ENCODE measurements at regions not wholly inside any gene's neighbourhood (a gene's known extent, or its start where the extent isn't known, plus 50 kb on each side); places are given as distances from the start of the nearest gene placed in this dataset.

DNA sequence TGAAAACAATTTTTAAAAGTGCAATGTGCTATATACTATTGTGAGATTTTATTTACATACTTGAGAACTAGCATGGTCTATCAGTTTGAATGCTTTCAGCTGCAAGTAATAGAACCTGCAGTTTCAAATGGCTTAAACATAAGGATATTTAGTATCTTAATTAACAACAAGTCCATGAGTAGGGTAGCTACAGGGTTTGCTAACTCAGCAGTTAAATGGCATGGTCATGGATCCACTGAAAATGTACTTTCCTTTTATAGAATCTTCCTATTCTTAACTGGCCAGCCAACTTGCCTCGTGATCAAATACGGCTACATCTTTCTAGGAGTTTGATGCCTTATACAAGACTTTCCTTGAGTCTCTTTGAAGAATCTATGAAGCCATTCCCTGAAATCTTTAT, 452.8 kb upstream of the SEMA6A start:
- CTCF ChIA-PET, result no interaction called here
- ATAC-seq (no peak), DNase-seq (ENCODE audit: low spot score) (no peak)
- Mint-ChIP-seq H3K4me3 (no peak overlapping the region), H3K9me3 (peaks cover 20% of the 10 kb centered on the region), H3K4me1 (peaks cover 7% of the 10 kb centered on the region; the same call in 1 of the 2 replicates), H3K27ac (no peak overlapping the region), H3K36me3 (peaks cover 8% of the 10 kb centered on the region), H3K27me3 (ENCODE audit: low read depth) (no peaks in the 10 kb centered on the region)
- TF ChIP-seq GTF2I (CRISPR knock-in tag; conservative IDR thresholded peaks at IDR 0.05) (no peak), ZNF317 (CRISPR knock-in tag; IDR thresholded peaks at IDR 0.05; ENCODE audit: borderline replicate concordance, low read depth) (no peak), JUN (CRISPR knock-in tag; IDR thresholded peaks at IDR 0.05) (no peak), ZNF121 (CRISPR knock-in tag; IDR thresholded peaks at IDR 0.05) (no peak), E2F4 (CRISPR knock-in tag; IDR thresholded peaks at IDR 0.05; ENCODE audit: borderline replicate concordance, low read depth) (no peak), AFF4 (CRISPR knock-in tag; IDR thresholded peaks at IDR 0.05; ENCODE audit: borderline replicate concordance) (no peak), ZBTB21 (CRISPR knock-in tag; IDR thresholded peaks at IDR 0.05; ENCODE audit: borderline replicate concordance) (no peak), FOXP1 (CRISPR knock-in tag; IDR thresholded peaks at IDR 0.05; ENCODE audit: borderline replicate concordance) (no peak), TEAD1 (CRISPR knock-in tag; IDR thresholded peaks at IDR 0.05) (no peak), ATF6 (CRISPR knock-in tag; IDR thresholded peaks at IDR 0.05) (no peak)
- TF ChIP-seq, protein P1, sequence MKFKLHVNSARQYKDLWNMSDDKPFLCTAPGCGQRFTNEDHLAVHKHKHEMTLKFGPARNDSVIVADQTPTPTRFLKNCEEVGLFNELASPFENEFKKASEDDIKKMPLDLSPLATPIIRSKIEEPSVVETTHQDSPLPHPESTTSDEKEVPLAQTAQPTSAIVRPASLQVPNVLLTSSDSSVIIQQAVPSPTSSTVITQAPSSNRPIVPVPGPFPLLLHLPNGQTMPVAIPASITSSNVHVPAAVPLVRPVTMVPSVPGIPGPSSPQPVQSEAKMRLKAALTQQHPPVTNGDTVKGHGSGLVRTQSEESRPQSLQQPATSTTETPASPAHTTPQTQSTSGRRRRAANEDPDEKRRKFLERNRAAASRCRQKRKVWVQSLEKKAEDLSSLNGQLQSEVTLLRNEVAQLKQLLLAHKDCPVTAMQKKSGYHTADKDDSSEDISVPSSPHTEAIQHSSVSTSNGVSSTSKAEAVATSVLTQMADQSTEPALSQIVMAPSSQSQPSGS (CRISPR knock-in tag; IDR thresholded peaks at IDR 0.05; ENCODE audit: borderline replicate concordance, low read depth), result no peak
- TF ChIP-seq, protein P2, sequence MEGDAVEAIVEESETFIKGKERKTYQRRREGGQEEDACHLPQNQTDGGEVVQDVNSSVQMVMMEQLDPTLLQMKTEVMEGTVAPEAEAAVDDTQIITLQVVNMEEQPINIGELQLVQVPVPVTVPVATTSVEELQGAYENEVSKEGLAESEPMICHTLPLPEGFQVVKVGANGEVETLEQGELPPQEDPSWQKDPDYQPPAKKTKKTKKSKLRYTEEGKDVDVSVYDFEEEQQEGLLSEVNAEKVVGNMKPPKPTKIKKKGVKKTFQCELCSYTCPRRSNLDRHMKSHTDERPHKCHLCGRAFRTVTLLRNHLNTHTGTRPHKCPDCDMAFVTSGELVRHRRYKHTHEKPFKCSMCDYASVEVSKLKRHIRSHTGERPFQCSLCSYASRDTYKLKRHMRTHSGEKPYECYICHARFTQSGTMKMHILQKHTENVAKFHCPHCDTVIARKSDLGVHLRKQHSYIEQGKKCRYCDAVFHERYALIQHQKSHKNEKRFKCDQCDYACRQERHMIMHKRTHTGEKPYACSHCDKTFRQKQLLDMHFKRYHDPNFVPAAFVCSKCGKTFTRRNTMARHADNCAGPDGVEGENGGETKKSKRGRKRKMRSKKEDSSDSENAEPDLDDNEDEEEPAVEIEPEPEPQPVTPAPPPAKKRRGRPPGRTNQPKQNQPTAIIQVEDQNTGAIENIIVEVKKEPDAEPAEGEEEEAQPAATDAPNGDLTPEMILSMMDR (IDR thresholded peaks at IDR 0.05), result no peak
- TF ChIP-seq, protein P3, sequence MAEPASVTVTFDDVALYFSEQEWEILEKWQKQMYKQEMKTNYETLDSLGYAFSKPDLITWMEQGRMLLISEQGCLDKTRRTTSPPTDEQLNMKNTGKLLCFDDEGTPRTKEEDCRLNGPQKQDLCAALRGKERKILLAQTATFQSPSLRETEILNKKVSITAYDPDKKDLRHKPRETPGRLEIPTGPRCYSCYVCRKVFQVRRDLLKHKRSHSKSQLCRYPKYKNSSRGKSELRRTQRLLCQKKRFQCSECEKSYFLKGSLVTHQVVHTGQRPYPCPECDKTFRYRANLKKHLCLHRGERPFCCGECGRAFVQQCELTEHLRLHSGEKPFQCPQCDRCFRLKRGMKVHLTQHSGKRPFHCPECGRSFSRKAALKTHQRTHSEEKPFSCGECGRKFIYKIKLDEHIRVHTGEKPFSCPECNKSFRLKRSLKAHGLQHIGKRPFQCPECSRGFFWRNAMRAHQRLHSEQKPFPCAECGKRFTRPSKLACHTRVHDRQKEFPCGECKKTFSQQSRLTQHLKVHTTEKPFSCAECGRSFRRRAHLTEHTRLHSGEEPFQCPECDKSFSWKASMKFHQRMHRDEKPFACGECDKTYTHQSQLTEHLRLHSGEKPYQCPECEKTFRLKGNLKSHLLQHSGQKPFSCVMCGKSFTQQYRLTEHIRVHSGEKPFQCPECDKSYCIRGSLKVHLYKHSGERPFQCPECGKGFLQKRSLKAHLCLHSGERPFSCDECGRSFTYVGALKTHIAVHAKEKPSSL (CRISPR knock-in tag; conservative IDR thresholded peaks at IDR 0.05), result no peak
- TF ChIP-seq, protein P4, sequence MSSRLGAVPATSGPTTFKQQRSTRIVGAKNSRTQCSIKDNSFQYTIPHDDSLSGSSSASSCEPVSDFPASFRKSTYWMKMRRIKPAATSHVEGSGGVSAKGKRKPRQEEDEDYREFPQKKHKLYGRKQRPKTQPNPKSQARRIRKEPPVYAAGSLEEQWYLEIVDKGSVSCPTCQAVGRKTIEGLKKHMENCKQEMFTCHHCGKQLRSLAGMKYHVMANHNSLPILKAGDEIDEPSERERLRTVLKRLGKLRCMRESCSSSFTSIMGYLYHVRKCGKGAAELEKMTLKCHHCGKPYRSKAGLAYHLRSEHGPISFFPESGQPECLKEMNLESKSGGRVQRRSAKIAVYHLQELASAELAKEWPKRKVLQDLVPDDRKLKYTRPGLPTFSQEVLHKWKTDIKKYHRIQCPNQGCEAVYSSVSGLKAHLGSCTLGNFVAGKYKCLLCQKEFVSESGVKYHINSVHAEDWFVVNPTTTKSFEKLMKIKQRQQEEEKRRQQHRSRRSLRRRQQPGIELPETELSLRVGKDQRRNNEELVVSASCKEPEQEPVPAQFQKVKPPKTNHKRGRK (CRISPR knock-in tag; IDR thresholded peaks at IDR 0.05; ENCODE audit: borderline replicate concordance), result no peak
- POLR2A ChIA-PET, result no interaction called here
